T follicular helper cell (primary cell): ENCODE measurements at regions not wholly inside any gene's neighbourhood (a gene's known extent, or its start where the extent isn't known, plus 50 kb on each side); places are given as distances from the start of the nearest gene placed in this dataset.

ENCODE experiments used
- DNase-seq: peaks from one replicate; pipeline ENCODE4 v3.0.0-alpha.2; 2020; ENCODE audit warnings: low read depth

GRCh38 chr7:25279705-25280104, 51.4 kb upstream of the NPVF start:
- DNase-seq, result no peak

- no peak for DNase-seq
Measured at GRCh38 chr7:25280181-25280580, 51.9 kb upstream of the NPVF start.

- DNase-seq, result no peak
Measured at GRCh38 chr7:25282194-25282593, 53.9 kb upstream of the NPVF start.

- no peak for DNase-seq
Measured at GRCh38 chr7:25286756-25287155, 58.5 kb upstream of the NPVF start.

- no peak for DNase-seq
Measured at GRCh38 chr7:25287291-25287690, 59.0 kb upstream of the NPVF start.

- DNase-seq, result no peak
Measured at GRCh38 chr7:25288556-25289307, 60.4 kb upstream of the NPVF start.

GRCh38 chr7:25289518-25289917, 61.2 kb upstream of the NPVF start:
- DNase-seq, result no peak

GRCh38 chr7:25294624-25295023, 66.3 kb upstream of the NPVF start:
- no peak for DNase-seq

- no peak for DNase-seq
Measured at GRCh38 chr7:25295387-25295786, 67.1 kb upstream of the NPVF start.

GRCh38 chr7:25296086-25296485, 67.8 kb upstream of the NPVF start:
- no peak for DNase-seq

GRCh38 chr7:25297278-25297677, 69.0 kb upstream of the NPVF start:
- no peak for DNase-seq

- DNase-seq, result no peak
Measured at GRCh38 chr7:25303281-25304181, 75.2 kb upstream of the NPVF start.

- DNase-seq, result no peak
Measured at GRCh38 chr7:25304691-25305090, 76.4 kb upstream of the NPVF start.

- no peak for DNase-seq
Measured at GRCh38 chr7:25305831-25306230, 77.5 kb upstream of the NPVF start.

GRCh38 chr7:25307624-25308023, 79.3 kb upstream of the NPVF start:
- DNase-seq, result no peak

GRCh38 chr7:25308246-25308645, 80.0 kb upstream of the NPVF start:
- DNase-seq, result no peak

GRCh38 chr7:25308906-25309705, 80.8 kb upstream of the NPVF start:
- DNase-seq, result no peak

GRCh38 chr7:25310896-25311295, 82.6 kb upstream of the NPVF start:
- no peak for DNase-seq

- no peak for DNase-seq
Measured at GRCh38 chr7:25311346-25311745, 83.1 kb upstream of the NPVF start.

GRCh38 chr7:25312968-25313367, 84.7 kb upstream of the NPVF start:
- DNase-seq, result no peak

GRCh38 chr7:25313526-25313925, 85.2 kb upstream of the NPVF start:
- no peak for DNase-seq

GRCh38 chr7:25314094-25314730, 85.9 kb upstream of the NPVF start:
- no peak for DNase-seq
